ENCODE measurements at regions not wholly inside any gene's neighbourhood (a gene's known extent, or its start where the extent isn't known, plus 50 kb on each side); places are given as distances from the start of the nearest gene placed in this dataset.

GRCh38 chr10:4255751-4256150, 470.7 kb upstream of the KLF6 start:
- H3K9me3 Mint-ChIP-seq (ENCODE audit: low read depth): peaks cover 10% of the 10 kb centered on the region
- no peaks in the 10 kb centered on the region for H3K27me3 Mint-ChIP-seq (ENCODE audit: low read depth)
- no peak overlapping the region for H3K4me3 Mint-ChIP-seq (ENCODE audit: unreplicated experiment)
- TF ChIP-seq, protein P1, sequence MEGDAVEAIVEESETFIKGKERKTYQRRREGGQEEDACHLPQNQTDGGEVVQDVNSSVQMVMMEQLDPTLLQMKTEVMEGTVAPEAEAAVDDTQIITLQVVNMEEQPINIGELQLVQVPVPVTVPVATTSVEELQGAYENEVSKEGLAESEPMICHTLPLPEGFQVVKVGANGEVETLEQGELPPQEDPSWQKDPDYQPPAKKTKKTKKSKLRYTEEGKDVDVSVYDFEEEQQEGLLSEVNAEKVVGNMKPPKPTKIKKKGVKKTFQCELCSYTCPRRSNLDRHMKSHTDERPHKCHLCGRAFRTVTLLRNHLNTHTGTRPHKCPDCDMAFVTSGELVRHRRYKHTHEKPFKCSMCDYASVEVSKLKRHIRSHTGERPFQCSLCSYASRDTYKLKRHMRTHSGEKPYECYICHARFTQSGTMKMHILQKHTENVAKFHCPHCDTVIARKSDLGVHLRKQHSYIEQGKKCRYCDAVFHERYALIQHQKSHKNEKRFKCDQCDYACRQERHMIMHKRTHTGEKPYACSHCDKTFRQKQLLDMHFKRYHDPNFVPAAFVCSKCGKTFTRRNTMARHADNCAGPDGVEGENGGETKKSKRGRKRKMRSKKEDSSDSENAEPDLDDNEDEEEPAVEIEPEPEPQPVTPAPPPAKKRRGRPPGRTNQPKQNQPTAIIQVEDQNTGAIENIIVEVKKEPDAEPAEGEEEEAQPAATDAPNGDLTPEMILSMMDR (IDR thresholded peaks at IDR 0.05): no peak
- peak overlapping the region; percentile 72 for H3K27ac Mint-ChIP-seq (ENCODE audit: unreplicated experiment)
- DNase-seq (ENCODE audit: low spot score): no peak
- H3K36me3 Mint-ChIP-seq (ENCODE audit: low read depth): peaks cover 5% of the 10 kb centered on the region
- H3K4me1 Mint-ChIP-seq (ENCODE audit: low read depth): peaks cover 53% of the 10 kb centered on the region

DNA sequence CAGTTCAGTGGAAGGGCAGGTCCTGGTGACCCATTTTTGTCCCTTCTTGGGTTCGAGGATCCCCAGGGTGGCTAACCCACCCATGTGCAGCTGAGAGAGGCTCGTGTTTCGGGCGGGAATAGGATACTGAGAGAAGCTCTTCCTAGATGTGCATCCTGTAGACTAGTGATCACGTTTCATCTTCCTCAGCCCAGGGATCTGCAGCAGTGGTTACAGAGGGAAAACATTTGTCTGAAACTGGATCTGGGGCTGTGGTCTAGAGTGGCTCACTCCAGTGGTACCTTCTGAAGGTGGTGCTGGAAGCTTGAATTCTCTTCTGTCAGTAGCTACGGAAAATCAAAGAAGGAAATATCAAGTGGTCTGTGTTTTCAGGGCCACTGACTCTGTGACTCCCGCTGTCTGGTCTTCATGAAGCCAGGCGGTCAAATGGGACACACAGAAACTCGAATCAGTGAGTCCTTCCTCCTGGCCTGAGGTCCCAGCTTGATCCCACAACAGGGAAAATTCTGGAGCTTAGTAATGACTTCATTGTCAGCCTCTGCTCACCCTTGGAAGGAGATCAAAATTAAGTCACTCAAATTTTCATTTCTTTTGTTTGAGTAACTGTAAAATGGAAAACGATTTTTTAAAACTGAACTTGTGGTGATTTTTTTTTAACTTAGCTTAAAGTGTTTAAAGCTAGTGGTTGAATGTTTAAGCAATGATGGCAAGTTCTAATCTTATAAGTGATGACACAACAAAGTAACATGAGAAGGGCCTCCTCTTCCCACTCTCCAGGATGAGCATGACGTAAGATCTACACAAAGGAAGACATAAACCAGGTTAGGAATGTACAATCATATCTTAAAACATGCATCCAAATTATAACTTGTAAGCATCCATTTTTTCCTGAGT, 469.3 kb upstream of the KLF6 start:
- TF ChIP-seq, protein P1 (IDR thresholded peaks at IDR 0.05): no peak
- Mint-ChIP-seq H3K27me3 (ENCODE audit: low read depth) (no peaks in the 10 kb centered on the region), H3K4me3 (ENCODE audit: unreplicated experiment) (no peak overlapping the region), H3K9me3 (ENCODE audit: low read depth) (peaks cover 10% of the 10 kb centered on the region), H3K4me1 (ENCODE audit: low read depth) (peaks cover 51% of the 10 kb centered on the region), H3K27ac (ENCODE audit: unreplicated experiment) (peak overlapping the region; percentile 95), H3K36me3 (ENCODE audit: low read depth) (peaks cover 5% of the 10 kb centered on the region)
- DNase-seq (ENCODE audit: low spot score): no peak

GRCh38 chr10:4252701-4253100, 467.7 kb upstream of the KLF6 start:
- no peak overlapping the region for H3K4me3 Mint-ChIP-seq (ENCODE audit: unreplicated experiment)
- H3K4me1 Mint-ChIP-seq (ENCODE audit: low read depth): peaks cover 49% of the 10 kb centered on the region
- H3K36me3 Mint-ChIP-seq (ENCODE audit: low read depth): peaks cover 5% of the 10 kb centered on the region
- peak overlapping the region; percentile 3 for H3K27ac Mint-ChIP-seq (ENCODE audit: unreplicated experiment)
- no peaks in the 10 kb centered on the region for H3K27me3 Mint-ChIP-seq (ENCODE audit: low read depth)
- TF ChIP-seq, protein P1 (IDR thresholded peaks at IDR 0.05): no peak
- DNase-seq (ENCODE audit: low spot score): no peak
- peaks cover 10% of the 10 kb centered on the region for H3K9me3 Mint-ChIP-seq (ENCODE audit: low read depth)

DNA sequence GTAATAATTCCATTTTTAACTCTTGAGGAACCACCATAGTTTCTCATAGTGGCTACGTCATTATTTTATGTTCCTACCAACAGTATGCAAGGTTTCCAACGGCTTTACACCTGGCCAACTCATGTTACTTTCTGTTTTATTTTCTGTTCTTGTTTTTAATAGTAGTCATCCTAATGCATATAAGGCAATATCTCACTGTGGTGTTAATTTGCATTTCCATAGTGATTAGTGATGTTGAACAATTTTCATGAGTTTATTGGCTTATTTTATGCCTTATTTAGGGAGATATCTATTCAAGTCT, 465.5 kb upstream of the KLF6 start:
- no peak for DNase-seq (ENCODE audit: low spot score)
- TF ChIP-seq, protein P1 (IDR thresholded peaks at IDR 0.05): no peak
- peaks cover 7% of the 10 kb centered on the region for H3K9me3 Mint-ChIP-seq (ENCODE audit: low read depth)
- H3K36me3 Mint-ChIP-seq (ENCODE audit: low read depth): peaks cover 3% of the 10 kb centered on the region
- peaks cover 64% of the 10 kb centered on the region for H3K4me1 Mint-ChIP-seq (ENCODE audit: low read depth)
- no peak overlapping the region for H3K27ac Mint-ChIP-seq (ENCODE audit: unreplicated experiment)
- H3K27me3 Mint-ChIP-seq (ENCODE audit: low read depth): no peaks in the 10 kb centered on the region
- H3K4me3 Mint-ChIP-seq (ENCODE audit: unreplicated experiment): no peak overlapping the region

GRCh38 chr10:4249841-4250586, 465.0 kb upstream of the KLF6 start:
- Mint-ChIP-seq H3K4me3 (ENCODE audit: unreplicated experiment) (no peak overlapping the region), H3K27me3 (ENCODE audit: low read depth) (no peaks in the 10 kb centered on the region), H3K36me3 (ENCODE audit: low read depth) (no peaks in the 10 kb centered on the region), H3K9me3 (ENCODE audit: low read depth) (peaks cover 5% of the 10 kb centered on the region), H3K27ac (ENCODE audit: unreplicated experiment) (peak overlapping the region; percentile 62), H3K4me1 (ENCODE audit: low read depth) (peaks cover 64% of the 10 kb centered on the region)
- TF ChIP-seq, protein P1 (IDR thresholded peaks at IDR 0.05): no peak
- DNase-seq (ENCODE audit: low spot score): no peak

Data from chondrocyte (in vitro differentiated cells).